Fibroblast of skin of left quadriceps (primary cell): ENCODE measurements at regions not wholly inside any gene's neighbourhood (a gene's known extent, or its start where the extent isn't known, plus 50 kb on each side); places are given as distances from the start of the nearest gene placed in this dataset.
"Not testable (repeated sequence)": the region's sequence is repeated elsewhere in the genome, so short reads cannot be mapped to it uniquely, and the experiment has no call there.

Experiments used
- DNase-seq, 2 experiments: peaks; one replicate each; pipeline ENCODE4 v3.0.0-alpha.2; 2013; ENCODE audit warnings: low read depth in 2 of 2

DNA sequence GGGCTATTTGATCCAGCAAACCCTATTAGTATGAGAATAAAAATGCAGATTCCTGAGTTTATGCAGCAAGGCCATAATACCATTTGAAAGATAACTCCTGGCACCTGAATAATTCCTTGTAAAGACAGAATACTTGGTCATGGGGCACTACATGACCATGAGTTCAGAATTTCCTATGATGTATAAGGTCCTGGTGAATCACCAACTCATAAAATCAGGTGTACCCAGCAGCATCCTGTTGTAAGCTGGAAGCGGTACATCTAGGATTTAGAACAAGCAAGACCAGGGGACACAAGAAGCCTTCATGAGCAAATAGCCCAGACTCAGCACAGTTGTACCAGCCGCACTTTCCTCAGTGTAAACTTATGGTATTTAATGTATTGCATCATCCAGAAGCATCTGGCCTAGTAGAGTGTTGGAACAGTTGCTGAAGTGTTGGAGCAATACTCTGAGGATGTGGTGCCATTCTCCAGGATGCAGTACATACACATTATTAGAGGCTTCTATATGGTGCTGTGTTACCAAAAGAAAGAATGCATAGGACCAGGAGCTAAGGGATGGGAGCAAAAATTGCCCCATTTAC lies 233.4 kb downstream of the SQOR start:
- no peak for DNase-seq

DNA sequence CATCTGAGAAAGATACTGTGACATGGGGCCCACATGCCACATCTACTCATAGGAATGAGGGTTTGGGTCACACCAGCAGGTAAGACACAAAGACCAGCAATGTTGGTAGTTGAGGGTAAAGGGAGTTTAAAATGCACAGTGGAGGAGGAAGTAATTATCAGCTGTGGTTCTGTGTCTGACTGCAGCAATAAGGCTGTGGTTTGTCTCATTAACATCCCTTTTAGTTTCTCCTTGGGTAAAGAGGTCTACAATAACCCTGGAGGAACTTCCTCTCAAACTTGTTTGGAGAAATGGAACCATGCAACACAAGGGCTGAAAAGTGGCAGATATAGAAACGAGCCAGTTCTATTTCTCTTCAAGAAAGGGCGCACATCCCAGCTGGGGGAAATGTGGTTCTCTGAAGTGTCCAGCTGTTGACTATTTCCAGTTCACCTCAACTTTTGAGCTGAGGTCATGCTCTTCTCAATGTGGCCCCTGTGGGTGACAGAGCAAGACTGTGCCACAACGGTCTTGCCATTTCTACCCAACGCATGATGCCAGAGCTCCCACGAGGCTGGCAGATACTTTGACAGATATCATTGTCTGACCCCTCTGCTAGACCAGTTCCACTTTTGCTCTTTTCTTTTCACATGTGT lies 234.3 kb downstream of the SQOR start:
- no peak for DNase-seq

DNA sequence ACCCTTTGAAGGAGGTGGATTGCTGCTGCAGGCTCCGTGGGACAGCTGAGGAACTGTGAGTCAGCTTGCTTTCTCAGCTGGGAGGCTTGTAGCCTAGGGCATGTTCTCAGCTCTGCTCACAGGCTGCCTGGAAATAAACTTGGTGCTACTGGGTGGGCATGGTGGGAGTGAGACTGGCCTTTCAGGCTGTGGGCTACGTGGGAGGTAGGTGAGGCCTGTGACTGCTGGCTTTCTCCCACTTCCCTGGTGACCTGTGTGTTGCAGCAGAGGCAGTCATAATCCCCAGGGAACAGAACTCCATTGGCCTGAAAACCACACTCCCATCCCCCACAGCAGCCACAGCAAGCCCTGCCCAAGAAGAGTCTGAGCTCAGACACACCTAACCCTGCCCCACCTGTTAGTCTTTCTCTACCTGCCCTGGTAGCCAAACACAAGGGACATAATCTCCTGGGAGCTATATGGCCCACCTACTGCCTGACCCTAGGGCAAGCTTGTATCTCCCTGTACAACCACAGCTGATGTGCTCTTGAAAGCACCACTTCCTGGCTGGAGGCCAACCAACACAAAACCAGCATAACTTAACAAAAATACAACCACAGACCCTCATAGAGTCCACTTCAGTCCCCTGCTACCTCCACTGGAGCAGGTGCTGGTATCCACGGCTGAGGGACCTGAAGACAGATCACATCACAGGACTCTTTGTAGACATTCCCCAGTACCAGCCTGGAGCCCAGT lies 236.5 kb downstream of the SQOR start:
- no peak for DNase-seq

DNA sequence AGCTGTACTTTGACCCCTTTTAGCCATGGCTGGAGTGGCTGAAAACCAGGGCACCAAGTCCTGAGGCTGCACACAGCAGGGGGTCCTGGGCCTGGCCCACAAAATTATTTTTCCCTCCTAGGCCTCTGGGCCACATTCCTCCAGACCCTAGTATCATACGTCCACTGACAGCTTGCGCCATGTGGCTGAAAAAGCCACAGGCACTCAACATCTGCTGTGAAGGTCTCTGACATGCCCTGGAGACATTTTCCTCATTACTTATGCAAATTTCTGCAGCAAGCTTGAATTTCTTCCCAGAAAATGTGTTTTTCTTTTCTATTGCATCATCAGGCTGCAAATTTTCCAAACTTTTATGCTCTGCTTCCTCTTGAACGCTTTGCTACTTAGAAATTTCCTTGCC lies 239.0 kb downstream of the SQOR start:
- no peak for DNase-seq

DNA sequence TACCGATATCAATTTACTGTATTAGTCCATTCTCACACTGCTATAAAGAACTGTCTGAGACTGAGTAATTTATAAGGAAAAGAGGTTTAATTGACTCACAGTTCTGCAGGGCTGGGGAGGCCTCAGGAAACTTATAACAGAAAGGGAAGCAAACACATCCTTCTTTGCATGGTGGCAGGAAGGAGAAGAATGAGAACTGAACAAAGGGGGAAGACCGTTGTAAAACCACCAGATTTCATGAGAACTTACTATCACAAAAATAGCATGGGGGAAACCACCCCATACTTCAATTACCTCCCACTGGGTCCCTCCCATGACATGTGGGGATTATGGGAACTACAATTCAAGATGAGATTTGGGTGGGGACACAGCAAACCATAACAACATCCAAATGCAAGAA lies 239.7 kb downstream of the SQOR start:
- DNase-seq = not testable (repeated sequence)

DNA sequence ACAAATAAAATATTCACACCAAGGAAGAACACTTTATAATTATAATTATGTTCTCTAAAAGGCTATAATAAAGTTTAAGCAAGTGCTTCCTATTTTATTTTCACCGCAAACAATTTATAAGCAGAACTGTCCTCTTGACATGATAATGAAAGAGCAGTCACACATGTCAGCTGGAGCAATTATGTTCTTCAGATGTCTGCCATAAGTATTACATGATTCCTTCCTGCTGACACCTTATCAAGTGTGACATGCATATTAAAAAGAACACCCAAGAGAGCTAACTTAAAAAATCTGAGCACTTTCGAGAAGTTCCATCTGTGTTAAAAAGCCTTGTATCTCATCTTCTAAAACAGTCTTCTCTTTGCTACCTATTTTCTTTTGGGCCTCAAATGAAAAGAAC lies 249.5 kb downstream of the SQOR start:
- DNase-seq = no peak

DNA sequence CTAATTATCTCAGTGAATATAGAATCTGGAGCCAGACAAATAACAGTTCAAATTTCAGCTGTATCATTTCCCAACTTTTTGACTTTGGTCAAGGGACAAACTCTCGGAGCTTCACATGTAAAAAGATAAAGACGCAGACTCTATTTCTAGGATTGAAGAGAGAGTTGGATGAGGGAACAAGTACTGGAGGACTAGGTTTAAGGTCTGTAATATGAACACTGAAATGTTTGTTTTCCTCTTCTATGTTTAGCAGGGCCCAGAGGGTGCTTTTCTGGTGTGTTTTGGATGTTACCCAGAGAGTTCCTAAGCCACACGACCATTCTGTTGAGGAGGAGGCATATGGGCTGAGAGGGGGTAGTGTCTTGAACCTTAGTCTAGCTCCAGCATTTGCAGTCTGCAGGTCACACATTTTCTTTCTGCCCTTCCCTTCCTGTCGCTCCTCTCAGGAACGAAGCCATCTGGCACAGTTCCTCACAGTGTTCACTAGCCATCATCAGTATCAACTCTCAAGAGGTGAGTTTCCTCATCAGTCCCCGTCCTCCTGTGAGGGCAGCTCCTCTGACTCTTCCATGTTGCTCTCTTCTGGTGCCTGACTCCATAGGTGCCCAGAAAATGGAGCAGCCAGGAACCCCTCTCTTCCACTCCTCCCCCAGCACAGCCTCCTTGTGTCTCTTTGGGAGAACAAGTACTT lies 250.1 kb downstream of the SQOR start:
- no peak for DNase-seq

DNA sequence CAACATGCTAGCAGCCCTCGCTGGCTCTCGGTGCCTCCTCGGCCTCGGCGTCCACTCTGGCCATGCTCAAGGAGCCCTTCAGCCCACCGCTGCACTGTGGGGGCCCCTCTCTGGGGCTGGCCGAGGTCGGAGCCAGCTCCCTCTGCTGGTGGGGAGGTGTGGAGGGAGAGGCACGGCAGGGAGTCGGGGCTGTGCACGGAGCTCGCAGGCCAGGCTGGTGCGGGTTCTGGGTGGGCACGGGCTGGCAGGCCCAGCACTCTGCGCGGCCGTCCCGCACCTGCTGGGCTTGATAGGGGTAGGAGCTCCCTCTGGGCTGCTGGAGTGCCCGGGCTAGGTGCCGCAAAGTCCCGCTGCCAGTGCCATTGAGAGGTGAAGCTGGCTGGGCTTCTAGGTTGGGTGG lies 251.0 kb downstream of the SQOR start:
- DNase-seq = no peak

DNA sequence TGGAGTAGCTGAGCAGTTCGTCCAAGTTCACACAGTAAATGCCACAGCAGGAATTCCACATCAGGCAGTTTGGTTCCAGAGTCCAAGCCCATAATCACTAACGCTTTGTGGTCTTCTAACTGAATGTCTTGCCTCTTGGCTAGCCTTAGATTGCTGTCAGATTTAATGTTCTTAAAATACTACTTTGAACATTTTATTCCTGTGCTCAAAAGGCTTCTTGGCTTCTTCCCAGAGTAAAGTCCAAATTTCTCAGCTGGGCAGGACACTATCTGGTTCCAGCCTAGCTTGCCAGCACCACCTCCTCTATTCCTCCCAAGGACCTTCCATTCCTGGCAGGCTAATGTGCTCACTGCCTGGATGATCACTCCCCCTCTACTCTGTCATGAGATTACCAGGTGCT lies 256.9 kb downstream of the SQOR start:
- no peak for DNase-seq

DNA sequence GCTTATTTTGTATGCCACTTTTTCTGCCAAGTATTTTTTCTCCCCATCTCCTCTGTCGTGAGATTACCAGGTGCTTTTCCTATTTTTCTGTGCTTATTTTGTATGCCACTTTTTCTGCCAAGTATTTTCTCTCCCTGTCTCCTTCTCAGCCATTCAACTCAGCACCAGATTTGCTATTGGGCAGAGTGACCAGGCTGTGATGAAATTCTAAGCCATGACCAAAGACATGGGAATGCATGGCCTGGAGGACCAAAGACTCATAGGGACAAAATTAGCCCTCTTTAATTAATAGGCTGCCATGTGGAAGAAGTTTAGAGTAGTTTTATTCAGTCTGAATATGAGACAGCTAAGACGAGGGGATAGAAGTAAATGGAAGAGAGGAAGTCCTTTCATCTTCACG lies 257.4 kb downstream of the SQOR start:
- no peak for DNase-seq

DNA sequence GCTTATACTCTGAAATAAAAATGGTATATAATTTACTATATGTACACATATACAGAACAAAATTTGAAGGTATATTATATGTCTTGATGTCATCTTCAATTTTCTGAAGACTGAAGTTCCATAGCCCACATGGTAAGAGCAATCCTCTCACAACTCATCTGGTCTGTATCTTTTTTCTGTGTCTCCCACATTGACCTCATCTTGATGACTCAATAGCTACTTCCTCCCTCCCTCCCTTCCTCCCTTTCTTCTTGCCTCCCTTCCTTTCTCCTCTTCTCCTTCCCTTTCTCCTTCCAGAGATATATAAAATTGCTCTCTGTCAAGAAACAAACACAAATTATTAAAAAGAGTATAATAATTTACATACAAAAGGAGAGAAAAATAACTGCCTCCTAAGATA lies 268.5 kb downstream of the SQOR start:
- DNase-seq = no peak

DNA sequence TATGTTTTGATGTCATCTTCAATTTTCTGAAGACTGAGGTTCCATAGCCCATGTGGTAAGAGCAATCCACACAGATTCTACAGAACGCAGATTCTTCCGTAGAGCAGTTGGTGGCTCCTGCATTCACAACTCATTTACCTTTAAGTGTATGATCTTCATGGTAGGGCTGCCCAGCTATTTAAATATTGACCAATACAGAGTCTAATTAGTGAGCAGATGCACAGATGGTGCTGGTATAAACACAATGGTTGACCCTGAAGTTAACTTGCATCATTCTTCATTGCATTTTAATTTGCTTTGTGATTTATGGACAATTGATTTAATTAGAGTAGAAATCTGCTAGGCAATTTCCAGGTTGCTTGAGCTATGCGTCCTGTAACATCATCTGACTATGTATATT lies 269.2 kb downstream of the SQOR start:
- no peak for DNase-seq

DNA sequence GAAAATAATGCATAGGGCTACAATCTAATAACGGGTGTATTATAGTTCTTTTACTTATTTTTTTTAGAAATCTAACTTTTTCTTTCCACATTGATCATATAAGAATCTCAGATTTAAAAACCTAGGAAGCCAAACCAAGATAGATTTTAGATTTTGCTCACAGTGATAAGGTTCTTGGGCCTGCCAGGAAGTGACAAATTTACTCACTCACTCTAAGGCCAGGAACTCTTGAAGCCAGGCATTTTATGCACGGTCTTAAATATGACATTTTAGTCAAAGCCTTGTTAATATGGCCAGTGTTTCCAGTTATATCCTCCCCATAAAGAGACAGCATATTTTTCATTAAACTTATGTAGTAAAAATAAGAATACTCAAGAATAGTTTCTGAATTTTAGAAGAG lies 271.4 kb downstream of the SQOR start:
- DNase-seq = no peak

DNA sequence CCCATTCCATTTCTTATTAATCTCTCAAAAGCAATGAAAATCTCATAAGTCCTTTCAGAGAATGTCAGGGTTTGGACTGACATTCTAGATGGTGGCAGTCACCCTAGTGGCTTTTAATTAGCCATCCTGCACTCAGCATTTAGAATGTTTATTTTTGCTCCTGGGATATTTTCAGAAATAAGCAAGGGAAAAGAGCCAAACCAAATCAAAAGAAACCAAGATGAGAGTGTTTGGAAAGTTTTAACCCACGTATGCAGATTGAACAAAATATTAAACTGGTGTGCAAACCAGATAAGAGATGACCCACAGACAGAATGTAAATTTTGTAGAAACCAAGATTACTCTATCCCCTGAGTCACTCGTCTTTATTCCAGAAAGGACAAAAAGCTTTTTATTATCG lies 275.8 kb downstream of the SQOR start:
- no peak for DNase-seq

DNA sequence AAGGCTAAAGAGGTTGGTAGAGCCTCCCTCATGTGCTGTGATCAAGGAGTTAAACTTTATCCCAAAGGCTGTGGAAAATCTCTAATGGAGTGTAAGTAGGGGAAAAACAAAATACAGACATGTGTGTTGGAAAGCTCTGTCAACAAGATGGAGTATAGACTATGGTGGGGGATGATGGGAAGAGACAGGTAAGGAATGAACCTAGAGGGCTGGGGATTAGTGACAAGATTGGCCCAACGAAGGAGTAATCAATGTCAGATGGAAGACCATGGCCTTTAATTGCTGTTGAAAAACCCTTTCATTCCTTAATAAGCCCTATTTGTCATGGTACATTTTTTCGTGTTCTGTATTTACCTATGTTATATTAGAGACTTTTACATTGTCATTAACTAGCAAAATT lies 278.6 kb downstream of the SQOR start:
- DNase-seq = no peak

DNA sequence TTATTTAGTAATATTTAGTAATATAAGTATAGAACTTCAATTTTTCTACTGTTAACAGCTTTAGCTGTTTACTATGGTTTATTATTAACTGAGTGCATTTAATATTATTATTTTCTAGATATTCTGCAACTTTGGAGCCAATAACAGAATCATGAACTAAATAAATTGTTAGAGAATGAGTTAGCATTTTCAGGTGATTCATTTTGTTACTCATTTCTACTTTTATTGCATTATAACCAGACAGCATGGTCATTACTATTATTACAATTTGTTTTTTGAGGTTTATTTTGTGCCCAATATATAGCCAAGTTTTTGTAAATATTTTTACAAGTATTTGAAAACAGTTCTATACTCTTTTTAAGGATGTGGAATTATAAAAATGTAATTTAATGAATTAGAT lies 279.6 kb downstream of the SQOR start:
- no peak for DNase-seq

DNA sequence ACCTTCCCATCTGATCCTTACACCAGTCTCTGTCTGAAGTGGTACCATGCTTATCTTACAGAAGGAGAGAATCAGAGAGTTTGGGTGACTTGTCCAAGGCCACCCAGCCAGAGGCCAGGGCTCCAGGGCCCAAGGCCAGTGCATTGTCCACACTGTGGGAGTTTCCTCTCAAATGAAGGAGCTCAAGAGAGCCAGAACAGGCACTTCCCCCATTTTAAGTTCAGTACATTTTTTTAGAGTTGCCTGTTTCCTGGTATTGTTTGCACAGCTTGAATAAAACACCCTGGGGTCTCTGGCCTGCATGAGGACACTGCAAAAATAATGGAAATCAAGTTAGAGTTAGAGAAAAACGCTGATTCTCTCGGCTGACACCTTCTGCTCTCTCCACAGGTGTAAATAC lies 284.0 kb downstream of the SQOR start:
- no peak for DNase-seq

DNA sequence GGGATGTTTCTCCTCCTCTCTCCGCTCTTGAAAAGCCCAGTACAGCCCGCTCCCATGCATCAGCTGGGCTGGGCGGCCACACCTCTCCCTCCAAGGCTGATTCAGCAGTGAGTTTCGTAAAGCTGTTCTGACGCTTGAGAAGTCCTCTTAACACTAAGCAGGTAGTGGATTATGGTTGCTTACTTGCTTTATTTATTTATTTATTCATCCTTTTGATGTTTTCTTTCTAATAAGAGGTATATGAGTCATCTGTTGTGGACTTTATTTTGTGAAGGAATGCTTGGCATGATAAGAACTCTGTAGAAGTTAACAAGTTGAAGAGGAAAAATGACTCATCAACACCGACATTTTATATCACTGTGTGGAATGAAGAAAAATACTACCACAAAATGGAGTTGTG lies 285.0 kb downstream of the SQOR start:
- DNase-seq = peak; percentile 52 to 53

DNA sequence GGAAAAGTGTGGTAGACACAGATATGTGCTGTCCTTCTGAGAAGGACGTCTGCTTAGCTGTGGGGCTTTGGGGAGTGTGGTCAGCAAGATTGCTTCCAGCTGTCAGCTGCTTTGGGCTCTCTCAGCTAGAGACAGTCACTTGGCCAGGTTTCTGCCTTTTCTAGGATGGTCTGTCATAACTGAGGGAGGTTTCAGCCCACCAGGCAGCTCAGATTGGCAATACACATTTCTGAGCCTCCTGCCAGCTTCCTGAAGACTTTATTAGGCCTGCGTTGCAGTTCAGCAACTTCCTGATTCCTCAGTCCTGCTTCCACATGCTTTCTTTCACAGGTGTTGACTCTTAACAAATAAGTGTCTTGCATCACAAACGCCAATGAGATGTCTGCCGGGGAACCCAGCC lies 286.5 kb downstream of the SQOR start:
- DNase-seq = peak in 1 of 2 experiments; percentile 5

DNA sequence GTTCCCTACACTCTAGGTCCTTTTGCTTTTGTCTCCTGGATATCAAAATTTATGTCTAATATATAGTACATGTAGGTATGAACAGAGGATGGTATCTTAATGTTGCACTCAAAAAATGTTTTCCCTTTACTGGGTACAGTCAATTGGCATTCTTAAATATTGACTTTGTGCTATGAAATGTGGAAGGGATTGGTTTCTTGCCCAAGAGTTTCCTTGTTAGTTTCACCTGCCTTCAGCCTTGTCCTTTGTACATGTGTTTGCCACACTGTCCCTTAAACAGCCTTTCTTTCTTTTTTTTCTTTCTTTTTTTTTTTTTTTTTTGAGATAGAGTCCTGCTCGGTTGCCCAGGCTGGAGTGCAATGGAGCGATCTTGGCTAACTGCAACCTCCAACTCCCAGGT lies 287.1 kb downstream of the SQOR start:
- DNase-seq = no peak

DNA sequence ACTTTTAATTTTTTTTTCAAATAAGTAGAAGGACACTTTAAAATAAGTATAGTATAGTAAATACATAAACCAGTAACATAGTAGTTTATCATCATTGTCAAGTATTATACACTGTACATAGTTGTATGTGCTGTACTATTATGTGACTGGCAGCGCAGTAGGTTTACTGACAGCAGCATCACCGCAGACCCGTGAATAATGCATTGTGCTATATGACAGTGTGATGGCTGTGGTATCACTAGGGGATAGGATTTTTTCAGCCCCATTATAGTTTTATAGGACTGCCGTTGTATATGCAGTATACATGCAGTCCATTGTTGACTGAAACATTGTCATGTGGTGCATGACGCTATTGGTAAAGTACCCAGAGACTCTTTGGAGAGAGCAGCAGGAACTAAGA lies 306.5 kb downstream of the SQOR start:
- DNase-seq = no peak

DNA sequence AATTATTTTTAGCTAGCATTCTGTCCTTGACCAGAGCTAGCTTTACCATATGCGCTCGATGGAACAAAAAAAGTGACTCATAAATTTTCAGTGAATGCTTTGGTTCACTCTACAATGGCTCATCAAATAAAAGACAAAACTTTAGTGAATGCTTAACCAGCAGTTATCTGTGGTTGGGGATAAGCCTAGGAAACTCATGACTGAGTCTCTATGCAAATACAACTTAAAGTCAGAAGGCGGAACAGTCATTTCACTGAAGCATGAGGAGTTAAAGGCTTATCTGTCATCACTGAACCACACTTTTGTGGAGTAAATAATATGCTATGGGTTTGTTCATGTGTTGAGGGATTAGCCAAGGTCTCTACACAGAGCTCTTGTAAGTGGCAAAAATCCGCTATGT lies 308.4 kb downstream of the SQOR start:
- DNase-seq = no peak

DNA sequence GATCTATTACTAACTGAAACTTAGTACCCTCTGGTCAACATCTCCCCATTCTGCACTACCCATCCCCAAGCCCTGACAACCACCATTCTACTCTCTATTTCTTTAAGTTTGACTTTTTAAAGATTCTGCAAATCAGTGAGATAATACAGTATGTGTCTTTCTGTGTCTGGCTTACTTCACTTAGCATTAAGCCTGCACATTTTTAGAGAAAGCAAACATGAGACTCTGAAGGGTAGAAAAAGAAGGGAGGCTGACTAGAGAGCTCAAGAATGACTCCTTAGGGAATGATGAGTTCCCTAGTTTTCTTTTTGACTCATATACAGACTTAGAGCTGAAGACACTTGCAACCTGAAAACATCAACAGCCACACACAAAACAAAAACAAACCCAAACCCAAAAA lies 311.3 kb downstream of the SQOR start:
- DNase-seq = no peak
